HepG2 (cell line): ENCODE measurements at regions not wholly inside any gene's neighbourhood (a gene's known extent, or its start where the extent isn't known, plus 50 kb on each side); places are given as distances from the start of the nearest gene placed in this dataset.

ENCODE experiments used
- ARHGAP35 ChIP-seq: sonication (generic); formaldehyde crosslinking; IDR thresholded peaks from 2 replicates; pipeline ENCODE4 v1.9.0; 2022; ENCODE audit warnings: mild to moderate bottlenecking, inconsistent platforms, moderate library complexity, missing genetic modification reagents, borderline replicate concordance
- EZH2 ChIP-seq: conservative IDR thresholded peaks from 2 replicates; pipeline ENCODE4 v1.6.1; 2012; ENCODE audit warnings: mild to moderate bottlenecking, low read depth, low read length, moderate library complexity
- HDAC6 ChIP-seq: fragments of 200-600 bp; sonication (generic); IDR thresholded peaks from 2 replicates; pipeline ENCODE4 v1.7.0; 2017; ENCODE audit warnings: mild to moderate bottlenecking, antibody characterized with exemption, low read length, low read depth
- JARID2 ChIP-seq: sonication (generic); formaldehyde crosslinking; IDR thresholded peaks from 2 replicates; pipeline ENCODE4 v1.8.1; 2023; ENCODE audit warnings: missing genetic modification reagents, inconsistent platforms; ENCODE audit not compliant: insufficient replicate concordance
- KDM1A ChIP-seq: IDR thresholded peaks from 2 replicates; pipeline ENCODE4 v1.6.1; 2016; ENCODE audit warnings: missing compliant biosample characterization
- MAFK ChIP-seq, 2 experiments: IDR thresholded peaks in 1 of 2; conservative IDR thresholded peaks in 1 of 2; 2 replicates each; pipeline ENCODE4 v1.6.1; 2011; ENCODE audit warnings: improper control_type of control experiment in 2 of 2, low read length in 2 of 2
- POLR2A ChIP-seq, 2 experiments: IDR thresholded peaks; 2 replicates each; pipeline ENCODE4 v1.6.1; 2011; ENCODE audit warnings: low read depth in 2 of 2, low read length in 2 of 2, mild to moderate bottlenecking in 1 of 2, moderate library complexity in 1 of 2; ENCODE audit not compliant: insufficient read depth in 1 of 2
- ZNF577 ChIP-seq: sonication (generic); formaldehyde crosslinking; IDR thresholded peaks from 2 replicates; pipeline ENCODE4 v1.4.0; 2020; ENCODE audit warnings: mild to moderate bottlenecking, low read depth, missing genetic modification reagents, borderline replicate concordance
- ZSCAN20 ChIP-seq: sonication (generic); formaldehyde crosslinking; IDR thresholded peaks from 2 replicates; pipeline ENCODE4 v1.4.0; 2020; ENCODE audit warnings: missing genetic modification reagents, mild to moderate bottlenecking, borderline replicate concordance
- ZSCAN30 ChIP-seq: sonication (generic); formaldehyde crosslinking; IDR thresholded peaks from 2 replicates; pipeline ENCODE4 v1.5.0; 2020; ENCODE audit warnings: mild to moderate bottlenecking, missing genetic modification reagents
- TF ChIP-seq, protein P1 (sequence below): sonication (generic); formaldehyde crosslinking; IDR thresholded peaks from 2 replicates; pipeline ENCODE4; 2020; ENCODE audit warnings: missing genetic modification reagents, mild to moderate bottlenecking, borderline replicate concordance
- TF ChIP-seq, protein P2 (sequence below): sonication (generic); formaldehyde crosslinking; IDR thresholded peaks from 2 replicates; pipeline ENCODE4 v1.9.0; 2021; ENCODE audit warnings: missing genetic modification reagents, borderline replicate concordance
- TF ChIP-seq, protein P3 (sequence below): sonication (generic); formaldehyde crosslinking; IDR thresholded peaks from 2 replicates; pipeline ENCODE4 v1.5.0; 2020; ENCODE audit warnings: mild to moderate bottlenecking, missing genetic modification reagents, moderate library complexity
- TF ChIP-seq, protein P4 (sequence below): IDR thresholded peaks from 2 replicates; pipeline ENCODE4 v1.6.1; 2012; ENCODE audit warnings: inconsistent platforms

DNA sequence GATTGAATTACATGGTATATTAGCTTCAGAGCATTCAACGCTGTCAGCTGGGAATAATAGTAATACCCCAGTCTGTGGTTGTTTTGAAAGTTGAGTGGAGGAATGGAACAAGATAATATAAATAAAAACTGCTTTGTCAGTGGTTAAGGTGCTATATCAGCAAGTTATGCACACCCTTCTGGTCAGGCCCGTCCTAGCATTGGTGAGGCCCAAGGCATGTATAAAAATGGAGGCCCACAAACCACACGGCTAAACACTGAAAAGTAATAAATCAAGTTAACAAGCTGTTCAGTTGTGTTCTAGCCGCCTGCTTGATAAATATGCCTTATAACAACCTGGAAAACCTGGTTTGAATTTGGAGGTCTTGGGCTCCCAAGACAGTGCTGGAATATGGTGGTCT lies 77.4 kb downstream of the PSMG1 start:
- TF ChIP-seq, protein P1, sequence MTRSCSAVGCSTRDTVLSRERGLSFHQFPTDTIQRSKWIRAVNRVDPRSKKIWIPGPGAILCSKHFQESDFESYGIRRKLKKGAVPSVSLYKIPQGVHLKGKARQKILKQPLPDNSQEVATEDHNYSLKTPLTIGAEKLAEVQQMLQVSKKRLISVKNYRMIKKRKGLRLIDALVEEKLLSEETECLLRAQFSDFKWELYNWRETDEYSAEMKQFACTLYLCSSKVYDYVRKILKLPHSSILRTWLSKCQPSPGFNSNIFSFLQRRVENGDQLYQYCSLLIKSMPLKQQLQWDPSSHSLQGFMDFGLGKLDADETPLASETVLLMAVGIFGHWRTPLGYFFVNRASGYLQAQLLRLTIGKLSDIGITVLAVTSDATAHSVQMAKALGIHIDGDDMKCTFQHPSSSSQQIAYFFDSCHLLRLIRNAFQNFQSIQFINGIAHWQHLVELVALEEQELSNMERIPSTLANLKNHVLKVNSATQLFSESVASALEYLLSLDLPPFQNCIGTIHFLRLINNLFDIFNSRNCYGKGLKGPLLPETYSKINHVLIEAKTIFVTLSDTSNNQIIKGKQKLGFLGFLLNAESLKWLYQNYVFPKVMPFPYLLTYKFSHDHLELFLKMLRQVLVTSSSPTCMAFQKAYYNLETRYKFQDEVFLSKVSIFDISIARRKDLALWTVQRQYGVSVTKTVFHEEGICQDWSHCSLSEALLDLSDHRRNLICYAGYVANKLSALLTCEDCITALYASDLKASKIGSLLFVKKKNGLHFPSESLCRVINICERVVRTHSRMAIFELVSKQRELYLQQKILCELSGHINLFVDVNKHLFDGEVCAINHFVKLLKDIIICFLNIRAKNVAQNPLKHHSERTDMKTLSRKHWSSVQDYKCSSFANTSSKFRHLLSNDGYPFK (CRISPR knock-in tag), result no peak
- TF ChIP-seq, protein P2, sequence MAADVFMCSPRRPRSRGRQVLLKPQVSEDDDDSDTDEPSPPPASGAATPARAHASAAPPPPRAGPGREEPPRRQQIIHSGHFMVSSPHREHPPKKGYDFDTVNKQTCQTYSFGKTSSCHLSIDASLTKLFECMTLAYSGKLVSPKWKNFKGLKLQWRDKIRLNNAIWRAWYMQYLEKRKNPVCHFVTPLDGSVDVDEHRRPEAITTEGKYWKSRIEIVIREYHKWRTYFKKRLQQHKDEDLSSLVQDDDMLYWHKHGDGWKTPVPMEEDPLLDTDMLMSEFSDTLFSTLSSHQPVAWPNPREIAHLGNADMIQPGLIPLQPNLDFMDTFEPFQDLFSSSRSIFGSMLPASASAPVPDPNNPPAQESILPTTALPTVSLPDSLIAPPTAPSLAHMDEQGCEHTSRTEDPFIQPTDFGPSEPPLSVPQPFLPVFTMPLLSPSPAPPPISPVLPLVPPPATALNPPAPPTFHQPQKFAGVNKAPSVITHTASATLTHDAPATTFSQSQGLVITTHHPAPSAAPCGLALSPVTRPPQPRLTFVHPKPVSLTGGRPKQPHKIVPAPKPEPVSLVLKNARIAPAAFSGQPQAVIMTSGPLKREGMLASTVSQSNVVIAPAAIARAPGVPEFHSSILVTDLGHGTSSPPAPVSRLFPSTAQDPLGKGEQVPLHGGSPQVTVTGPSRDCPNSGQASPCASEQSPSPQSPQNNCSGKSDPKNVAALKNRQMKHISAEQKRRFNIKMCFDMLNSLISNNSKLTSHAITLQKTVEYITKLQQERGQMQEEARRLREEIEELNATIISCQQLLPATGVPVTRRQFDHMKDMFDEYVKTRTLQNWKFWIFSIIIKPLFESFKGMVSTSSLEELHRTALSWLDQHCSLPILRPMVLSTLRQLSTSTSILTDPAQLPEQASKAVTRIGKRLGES (CRISPR knock-in tag), result no peak
- TF ChIP-seq, protein P3, sequence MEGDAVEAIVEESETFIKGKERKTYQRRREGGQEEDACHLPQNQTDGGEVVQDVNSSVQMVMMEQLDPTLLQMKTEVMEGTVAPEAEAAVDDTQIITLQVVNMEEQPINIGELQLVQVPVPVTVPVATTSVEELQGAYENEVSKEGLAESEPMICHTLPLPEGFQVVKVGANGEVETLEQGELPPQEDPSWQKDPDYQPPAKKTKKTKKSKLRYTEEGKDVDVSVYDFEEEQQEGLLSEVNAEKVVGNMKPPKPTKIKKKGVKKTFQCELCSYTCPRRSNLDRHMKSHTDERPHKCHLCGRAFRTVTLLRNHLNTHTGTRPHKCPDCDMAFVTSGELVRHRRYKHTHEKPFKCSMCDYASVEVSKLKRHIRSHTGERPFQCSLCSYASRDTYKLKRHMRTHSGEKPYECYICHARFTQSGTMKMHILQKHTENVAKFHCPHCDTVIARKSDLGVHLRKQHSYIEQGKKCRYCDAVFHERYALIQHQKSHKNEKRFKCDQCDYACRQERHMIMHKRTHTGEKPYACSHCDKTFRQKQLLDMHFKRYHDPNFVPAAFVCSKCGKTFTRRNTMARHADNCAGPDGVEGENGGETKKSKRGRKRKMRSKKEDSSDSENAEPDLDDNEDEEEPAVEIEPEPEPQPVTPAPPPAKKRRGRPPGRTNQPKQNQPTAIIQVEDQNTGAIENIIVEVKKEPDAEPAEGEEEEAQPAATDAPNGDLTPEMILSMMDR (CRISPR knock-in tag), result no peak
- TF ChIP-seq KDM1A (CRISPR knock-in tag) (no peak), JARID2 (no peak), ZSCAN30 (no peak), ZSCAN20 (CRISPR knock-in tag) (no peak), MAFK (conservative IDR thresholded peaks at IDR 0.05 in 1 of 2, IDR thresholded peaks at IDR 0.05 in 1 of 2; ENCODE audit: low read length in 2 of 2) (peak; percentile 57; a peak in 3 of 4 replicates), ARHGAP35 (CRISPR knock-in tag) (no peak), HDAC6 (no peak), ZNF577 (CRISPR knock-in tag) (no peak), POLR2A (IDR thresholded peaks at IDR 0.05; ENCODE audit: insufficient read depth in 1 of 2, low read depth in 2 of 2, low read length in 2 of 2) (no peak), EZH2 (no peak)
- TF ChIP-seq, protein P4, sequence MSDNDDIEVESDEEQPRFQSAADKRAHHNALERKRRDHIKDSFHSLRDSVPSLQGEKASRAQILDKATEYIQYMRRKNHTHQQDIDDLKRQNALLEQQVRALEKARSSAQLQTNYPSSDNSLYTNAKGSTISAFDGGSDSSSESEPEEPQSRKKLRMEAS, result no peak
